H7 (cell line): ENCODE measurements at regions not wholly inside any gene's neighbourhood (a gene's known extent, or its start where the extent isn't known, plus 50 kb on each side); places are given as distances from the start of the nearest gene placed in this dataset.
A peak's percentile ranks its signal among the peaks of the same experiment; 100 is the strongest.

Experiments
- DNase-seq: peaks from one replicate; pipeline ENCODE4 v3.0.0; 2012
- H3K27me3 ChIP-seq: 2 replicates; pipeline ENCODE4 v1.6.0; 2011; ENCODE audit warnings: mild to moderate bottlenecking, low read length; ENCODE audit not compliant: control insufficient read depth, insufficient read depth
- H3K36me3 ChIP-seq: replicated peaks from 2 replicates; pipeline ENCODE4 v1.5.1; 2011; ENCODE audit warnings: low read length; ENCODE audit not compliant: control insufficient read depth, insufficient read depth
- H3K4me3 ChIP-seq: 2 replicates; pipeline ENCODE4 v1.5.1; 2011; ENCODE audit warnings: low read depth, mild to moderate bottlenecking, control low read depth, low read length, moderate library complexity; ENCODE audit not compliant: insufficient read depth

DNA sequence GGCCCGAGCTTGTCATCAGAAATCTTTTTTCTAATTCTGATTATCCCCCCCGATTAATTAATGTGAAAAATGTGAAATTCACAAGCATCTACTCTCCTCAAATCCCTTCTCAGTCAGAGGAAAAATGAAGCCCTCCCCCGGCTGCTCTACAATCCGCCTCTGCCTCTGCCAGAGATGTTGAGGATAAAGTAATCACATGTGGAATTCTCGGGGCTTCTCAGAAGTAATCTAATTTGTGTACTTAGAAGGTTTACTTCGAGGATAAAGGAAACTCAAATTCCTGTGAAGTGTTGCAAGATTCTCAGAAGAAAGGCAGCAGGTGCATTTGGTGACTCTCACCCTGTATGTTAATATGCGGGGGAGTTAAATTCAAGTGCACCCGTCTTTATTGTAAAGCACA is 726.1 kb upstream of the ADAMTS16 start:
- Histone ChIP-seq H3K36me3 (no peaks in the 10 kb centered on the region), H3K4me3 (no peak overlapping the region), H3K27me3 (no peaks in the 10 kb centered on the region)
- DNase-seq = no peak

DNA sequence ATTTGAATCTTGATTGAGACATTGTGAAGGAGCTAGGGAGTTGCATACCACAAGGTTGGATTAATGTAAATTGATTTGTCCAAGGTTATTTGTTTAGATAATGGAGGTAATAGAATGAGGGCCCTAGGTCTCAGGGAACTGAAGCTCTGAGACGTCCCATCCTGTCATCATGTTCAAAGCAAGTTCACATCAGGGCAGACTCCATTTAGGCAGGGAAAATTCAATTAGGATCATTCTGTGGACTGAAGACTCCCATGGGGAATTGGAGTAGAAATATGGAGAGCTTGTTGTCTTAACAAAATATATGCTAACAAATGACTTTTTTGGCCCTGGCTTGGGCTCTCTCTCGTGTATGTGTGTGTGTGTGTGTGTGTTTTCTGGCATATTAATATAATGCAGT is 722.0 kb upstream of the ADAMTS16 start:
- no peak for DNase-seq
- Histone ChIP-seq H3K27me3 (no peaks in the 10 kb centered on the region), H3K36me3 (no peaks in the 10 kb centered on the region), H3K4me3 (no peak overlapping the region)

DNA sequence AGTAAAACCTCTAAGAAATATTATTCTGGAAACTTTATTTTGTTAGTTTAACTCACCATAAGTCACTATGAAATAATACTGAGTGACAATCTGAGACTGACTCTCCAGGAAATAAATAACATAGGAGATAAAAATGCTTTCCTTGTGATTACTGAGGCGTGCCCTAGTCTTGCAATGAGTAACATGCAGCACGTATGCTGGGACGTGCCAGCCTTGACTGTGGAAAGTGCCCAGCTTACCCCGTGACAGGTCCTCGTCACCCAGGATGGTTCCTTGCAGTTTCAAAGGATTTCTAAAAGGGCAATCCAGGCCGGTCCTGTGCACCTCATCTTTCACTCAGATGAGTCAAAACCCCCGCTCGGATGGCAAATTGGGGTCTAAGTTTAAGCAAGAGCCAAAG is 720.8 kb upstream of the ADAMTS16 start:
- no peak for DNase-seq
- no peaks in the 10 kb centered on the region for H3K36me3 ChIP-seq
- H3K4me3 ChIP-seq = no peak overlapping the region
- no peaks in the 10 kb centered on the region for H3K27me3 ChIP-seq

DNA sequence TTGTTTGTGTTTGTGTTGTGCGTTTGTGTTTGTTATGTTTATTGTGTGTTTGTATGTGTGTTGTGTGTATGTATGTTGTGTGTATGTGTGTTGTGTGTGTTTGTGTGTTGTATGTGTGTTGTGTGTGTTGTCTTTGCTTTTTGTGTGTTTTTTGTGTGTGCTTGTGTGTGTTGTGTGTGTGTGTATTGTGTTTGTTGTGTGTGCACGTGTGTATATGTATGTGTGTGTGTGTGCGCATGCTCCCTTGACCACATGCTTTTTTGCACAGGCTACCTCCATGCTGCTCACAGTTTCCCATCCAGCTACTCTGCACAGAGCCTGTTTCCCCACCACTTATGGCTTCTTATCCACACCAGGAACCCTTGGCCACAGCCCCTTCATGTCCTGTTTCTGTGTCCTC is 720.0 kb upstream of the ADAMTS16 start:
- Histone ChIP-seq H3K27me3 (no peaks in the 10 kb centered on the region), H3K36me3 (no peaks in the 10 kb centered on the region), H3K4me3 (no peak overlapping the region)
- DNase-seq = no peak

DNA sequence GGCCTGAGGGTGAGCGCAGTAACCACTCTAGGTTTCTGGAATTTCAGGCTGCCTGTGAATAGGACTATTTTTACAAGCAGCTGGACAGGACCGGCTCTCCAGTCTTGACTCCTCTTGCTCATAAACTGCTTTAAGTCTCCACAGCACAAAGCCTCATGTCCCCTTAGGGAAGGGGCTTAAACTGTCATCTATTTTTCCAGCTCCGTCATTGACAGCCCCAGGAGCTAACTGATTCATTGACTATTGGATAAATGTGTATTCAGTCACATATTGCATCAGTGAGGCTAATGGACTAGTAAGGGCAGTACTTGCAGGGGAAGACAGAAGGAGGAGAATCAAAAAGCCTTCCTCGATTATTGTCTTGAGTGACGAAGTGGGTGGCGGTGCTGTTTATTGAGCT is 719.4 kb upstream of the ADAMTS16 start:
- Histone ChIP-seq H3K27me3 (no peaks in the 10 kb centered on the region), H3K4me3 (no peak overlapping the region), H3K36me3 (no peaks in the 10 kb centered on the region)
- DNase-seq = no peak

DNA sequence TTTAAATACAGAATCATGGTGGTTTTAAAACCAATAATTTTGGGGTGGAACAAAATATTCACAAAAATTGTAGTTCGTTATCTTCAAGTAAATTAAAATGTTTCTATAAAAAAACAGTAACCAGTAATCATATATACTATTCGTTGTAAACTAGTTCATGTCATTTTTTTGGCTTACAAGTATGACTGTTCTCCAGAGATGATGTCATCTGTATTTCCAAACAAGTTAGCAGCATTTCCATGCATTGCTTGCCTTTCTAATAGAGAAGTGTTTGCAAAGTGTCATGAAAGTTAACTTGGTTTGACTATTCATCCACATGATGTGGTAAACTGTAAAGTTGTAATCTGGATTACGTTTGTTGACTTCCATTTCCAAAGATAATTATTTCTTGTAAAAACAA is 717.9 kb upstream of the ADAMTS16 start:
- DNase-seq = no peak
- Histone ChIP-seq H3K36me3 (no peaks in the 10 kb centered on the region), H3K4me3 (no peak overlapping the region), H3K27me3 (no peaks in the 10 kb centered on the region)

DNA sequence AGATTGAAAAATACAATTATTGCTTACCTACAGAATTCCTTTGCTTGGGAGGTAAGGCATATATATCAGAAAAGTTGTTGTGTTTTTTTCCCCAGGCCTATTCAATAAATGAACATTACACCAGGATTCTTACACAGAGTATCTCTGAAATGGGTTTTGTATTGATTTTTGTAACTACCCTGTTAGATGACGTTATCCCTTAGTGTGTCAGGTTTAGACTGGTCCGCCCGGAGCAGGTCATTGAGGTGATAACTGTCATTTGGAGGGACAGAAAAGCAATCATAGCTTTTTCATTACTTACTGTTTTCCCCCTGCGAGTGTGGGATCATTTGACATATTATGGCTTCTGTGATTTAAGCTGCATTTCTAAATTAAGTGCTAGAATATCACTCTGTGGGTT is 715.2 kb upstream of the ADAMTS16 start:
- Histone ChIP-seq H3K27me3 (no peaks in the 10 kb centered on the region), H3K36me3 (no peaks in the 10 kb centered on the region), H3K4me3 (no peak overlapping the region)
- DNase-seq = no peak

DNA sequence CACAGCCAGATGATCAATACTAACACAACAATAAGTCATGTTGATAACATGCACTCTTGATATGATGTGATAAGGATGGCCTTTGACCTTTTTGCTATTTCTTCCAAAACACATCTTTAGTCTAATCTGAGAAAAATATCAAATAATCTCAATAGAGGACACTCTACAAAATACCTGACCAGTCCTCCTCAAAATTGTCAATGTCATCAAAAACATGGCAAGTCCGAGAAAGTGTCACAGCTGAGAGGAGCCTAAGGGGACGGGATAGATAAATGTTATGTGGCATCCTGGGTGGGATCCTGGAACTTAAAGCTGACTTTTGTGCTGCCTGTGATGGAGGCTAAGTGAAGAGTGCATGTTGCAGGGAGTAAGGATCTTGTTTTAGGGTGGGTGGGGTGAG is 699.6 kb upstream of the ADAMTS16 start:
- DNase-seq = no peak
- Histone ChIP-seq H3K36me3 (no peaks in the 10 kb centered on the region), H3K4me3 (no peak overlapping the region), H3K27me3 (no peaks in the 10 kb centered on the region)

DNA sequence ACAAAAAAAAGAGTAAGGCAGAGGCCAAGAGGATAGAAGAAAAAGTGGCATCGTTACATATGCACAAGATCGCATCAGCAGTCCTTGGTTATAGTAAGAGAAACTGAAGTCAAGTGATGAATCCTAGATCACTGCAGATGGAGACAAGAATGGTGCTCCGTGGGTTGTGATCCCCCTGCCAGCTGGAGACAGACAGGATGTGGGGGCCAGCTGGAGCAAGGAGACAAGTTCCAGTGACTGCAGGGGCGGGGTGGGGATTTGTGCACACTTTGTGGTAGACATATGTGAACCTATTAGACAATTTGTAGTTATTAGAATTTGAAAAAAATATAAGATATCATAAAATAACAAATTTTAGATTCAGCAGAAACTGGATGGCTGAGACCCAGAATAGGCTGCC is 697.9 kb upstream of the ADAMTS16 start:
- Histone ChIP-seq H3K4me3 (no peak overlapping the region), H3K36me3 (no peaks in the 10 kb centered on the region), H3K27me3 (no peaks in the 10 kb centered on the region)
- no peak for DNase-seq

DNA sequence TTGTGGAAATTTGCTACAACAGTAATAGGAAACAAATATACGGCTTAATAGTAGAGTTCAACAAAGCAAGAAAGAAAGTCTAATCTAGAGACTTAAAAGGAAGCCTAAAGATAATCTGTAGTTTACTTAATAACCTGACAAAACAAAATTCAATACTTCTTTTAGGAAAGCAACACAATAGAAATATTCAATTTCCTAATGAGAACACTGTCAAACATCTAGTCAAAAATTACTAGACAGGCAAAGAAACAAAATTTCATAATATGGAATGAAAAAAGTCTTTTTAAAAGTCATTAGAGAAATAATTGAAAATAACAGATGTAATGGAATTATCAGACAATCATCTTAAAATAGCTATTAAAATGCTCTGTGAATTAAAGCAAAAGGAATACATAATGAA is 692.5 kb upstream of the ADAMTS16 start:
- Histone ChIP-seq H3K4me3 (no peak overlapping the region), H3K27me3 (no peaks in the 10 kb centered on the region), H3K36me3 (no peaks in the 10 kb centered on the region)
- DNase-seq = no peak

DNA sequence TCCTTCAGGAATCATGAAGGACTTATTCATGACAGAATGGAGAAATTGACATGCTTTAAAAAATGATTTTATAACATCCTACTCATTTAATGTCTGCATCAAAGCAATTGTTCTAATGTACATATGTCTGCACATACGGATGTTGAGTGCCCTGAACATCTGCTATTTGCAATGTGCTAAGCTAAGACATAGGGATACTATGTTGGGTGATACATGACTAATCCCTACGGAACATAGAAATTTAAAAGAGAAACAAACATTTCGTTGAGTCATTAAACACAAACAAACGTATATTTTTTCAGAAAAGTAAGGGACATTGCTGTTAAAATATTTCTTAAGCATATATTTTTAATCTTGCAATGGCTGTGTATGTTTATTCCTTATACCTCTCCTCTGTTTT is 686.5 kb upstream of the ADAMTS16 start:
- H3K4me3 ChIP-seq = no peak overlapping the region
- H3K27me3 ChIP-seq = no peaks in the 10 kb centered on the region
- H3K36me3 ChIP-seq = no peaks in the 10 kb centered on the region
- no peak for DNase-seq

DNA sequence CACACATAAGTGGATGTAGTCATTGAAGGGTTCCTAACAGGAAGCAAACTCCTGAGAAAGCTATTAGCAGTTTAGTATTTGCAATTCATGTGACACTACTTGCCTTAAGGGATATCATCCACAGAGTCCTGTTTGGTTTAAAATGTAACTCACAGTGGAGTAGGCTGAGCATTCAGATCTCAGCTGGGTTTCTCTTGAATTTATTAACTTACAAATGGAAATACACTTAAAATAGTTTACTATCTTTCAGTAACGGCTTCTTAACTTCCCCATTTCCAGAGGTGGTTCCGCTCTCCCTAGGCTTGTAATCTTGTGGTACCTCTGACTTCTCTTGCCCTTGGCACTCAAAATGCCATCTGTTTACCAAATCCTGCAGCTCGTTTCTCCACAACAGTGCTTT is 660.7 kb upstream of the ADAMTS16 start:
- H3K4me3 ChIP-seq = no peak overlapping the region
- no peak for DNase-seq
- no peaks in the 10 kb centered on the region for H3K27me3 ChIP-seq
- H3K36me3 ChIP-seq = no peaks in the 10 kb centered on the region

DNA sequence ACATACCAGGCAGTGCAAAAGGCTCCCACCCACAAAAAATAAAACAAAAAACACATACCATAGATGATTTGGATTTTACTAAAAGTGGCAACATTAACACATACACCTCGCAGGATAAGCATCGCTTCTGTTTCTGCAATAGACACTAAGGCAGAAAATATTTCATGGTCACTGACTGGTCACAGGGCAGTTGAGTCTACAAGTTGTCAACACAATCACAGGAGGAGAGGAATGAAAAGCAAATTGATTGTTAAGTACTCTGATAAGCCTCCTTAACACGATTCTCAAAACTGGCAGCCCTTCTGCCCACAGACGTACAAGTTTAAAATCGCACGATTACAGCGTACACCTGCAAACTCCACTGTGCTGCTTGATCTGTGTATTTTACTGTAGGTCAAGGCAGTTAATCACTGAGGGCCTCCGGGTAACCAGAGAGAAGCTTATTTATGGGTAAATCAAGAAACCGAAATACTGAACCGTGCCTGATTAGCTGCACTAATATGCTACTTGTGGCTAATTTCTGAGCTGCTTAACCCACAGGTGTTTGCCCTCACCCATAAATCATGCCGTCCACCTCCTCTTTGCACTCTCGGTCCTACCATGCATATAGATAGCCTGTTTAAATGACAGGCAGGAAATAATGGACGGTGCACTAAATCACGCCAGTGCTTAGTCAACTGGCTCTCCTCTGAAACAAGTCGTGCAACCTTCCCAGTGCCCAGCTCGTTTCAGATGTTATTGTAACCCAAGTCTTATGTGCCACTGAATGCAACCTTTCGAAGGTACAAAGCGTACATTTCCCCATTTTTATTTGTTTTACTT is 659.4 kb upstream of the ADAMTS16 start:
- DNase-seq = no peak
- H3K36me3 ChIP-seq = no peaks in the 10 kb centered on the region
- no peaks in the 10 kb centered on the region for H3K27me3 ChIP-seq
- H3K4me3 ChIP-seq = no peak overlapping the region

DNA sequence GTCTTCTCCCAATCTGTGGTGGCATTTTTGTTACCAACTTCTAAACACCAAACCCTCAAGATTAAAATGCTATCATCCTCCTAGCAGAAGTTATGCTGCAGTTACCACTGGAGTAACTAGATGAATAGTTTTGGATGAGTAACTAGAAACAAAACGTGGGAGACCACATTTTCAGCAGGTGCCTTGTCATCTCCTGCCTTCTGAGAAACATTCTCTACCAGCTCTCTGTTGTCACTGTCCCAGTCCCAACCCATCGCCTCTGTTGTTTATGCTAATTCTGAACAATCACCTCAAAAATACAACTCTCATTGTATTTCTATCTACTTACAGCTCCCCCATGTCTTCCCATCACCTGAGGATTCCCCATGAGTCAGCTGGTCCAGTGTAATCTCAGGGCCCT is 652.5 kb upstream of the ADAMTS16 start:
- no peaks in the 10 kb centered on the region for H3K27me3 ChIP-seq
- H3K36me3 ChIP-seq = no peaks in the 10 kb centered on the region
- H3K4me3 ChIP-seq = no peak overlapping the region
- DNase-seq = no peak

DNA sequence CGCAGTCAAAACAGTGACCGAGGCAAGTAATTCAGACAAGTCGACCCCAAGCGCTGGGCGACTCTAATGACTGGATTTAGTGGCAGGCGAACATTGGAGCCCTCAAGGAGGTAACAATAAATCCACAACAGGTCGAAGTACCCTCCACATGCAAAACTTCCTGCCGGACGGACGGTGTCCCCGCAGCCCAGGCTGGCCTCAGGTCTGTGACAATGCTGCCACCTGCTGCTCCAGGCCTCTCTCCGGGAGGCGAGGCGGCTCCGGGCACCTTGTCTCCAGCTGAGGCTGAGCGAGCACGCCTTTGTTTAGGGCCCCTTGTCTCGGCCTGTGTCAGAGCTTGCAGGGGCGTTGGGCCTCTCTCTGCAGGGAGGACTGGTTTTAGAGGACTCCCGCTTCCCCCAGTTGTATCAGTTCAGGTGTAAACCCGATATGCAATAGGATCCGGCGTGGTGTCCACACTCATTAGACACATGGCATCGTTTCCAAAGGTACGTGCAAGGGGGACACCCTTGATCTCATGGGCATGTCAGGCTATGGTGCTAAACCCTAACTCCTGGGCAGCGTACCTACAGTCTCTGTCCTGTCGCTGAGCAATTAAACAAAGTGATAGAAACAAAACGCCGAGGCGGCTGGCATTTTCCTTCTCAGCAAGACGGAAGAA is 628.0 kb upstream of the ADAMTS16 start:
- peak; percentile 44 for DNase-seq
- Histone ChIP-seq H3K4me3 (no peak overlapping the region), H3K36me3 (no peaks in the 10 kb centered on the region), H3K27me3 (no peaks in the 10 kb centered on the region)
